CD14-positive monocyte (primary cell): ENCODE measurements at regions not wholly inside any gene's neighbourhood (a gene's known extent, or its start where the extent isn't known, plus 50 kb on each side); places are given as distances from the start of the nearest gene placed in this dataset.

Experiments used
- DNase-seq, 3 donors: peaks; one replicate each; pipeline ENCODE4 v3.0.0-alpha.2; 2011 to 2022
- H2AFZ ChIP-seq: 2 replicates; pipeline ENCODE4 v1.6.0; 2012; ENCODE audit warnings: mild to moderate bottlenecking, low read depth, low read length, inconsistent platforms; ENCODE audit not compliant: insufficient read depth, poor library complexity, severe bottlenecking
- H3K27ac ChIP-seq, 2 donors: 1 replicate in 1 of 2; 2 replicates in 1 of 2; pipeline ENCODE4 v1.5.1; 2012 to 2013; ENCODE audit warnings: low read length in 2 of 2, control low read depth in 1 of 2, inconsistent platforms in 1 of 2, low read depth in 1 of 2, mild to moderate bottlenecking in 1 of 2
- H3K27me3 ChIP-seq, 2 donors: one replicate each; pipeline versions ENCODE4 v1.6.0 to v1.6.1; 2011 to 2013; ENCODE audit warnings: low read length in 2 of 2; ENCODE audit not compliant: control insufficient read depth in 2 of 2, insufficient read depth in 2 of 2
- H3K36me3 ChIP-seq, 2 donors: replicated peaks in 1 of 2; 1 replicate in 1 of 2; 2 replicates in 1 of 2; pipeline versions ENCODE4 v1.5.1 to v1.6.1; 2012 to 2013; ENCODE audit warnings: low read length in 2 of 2, control low read depth in 1 of 2, inconsistent platforms in 1 of 2, mild to moderate bottlenecking in 1 of 2; ENCODE audit not compliant: insufficient read depth in 2 of 2, control insufficient read depth in 1 of 2
- H3K4me1 ChIP-seq, 2 donors: 1 replicate in 1 of 2; 2 replicates in 1 of 2; pipeline versions ENCODE4 v1.5.1 to v1.6.1; 2012 to 2013; ENCODE audit warnings: low read length in 2 of 2, control low read depth in 1 of 2, inconsistent platforms in 1 of 2, mild to moderate bottlenecking in 1 of 2, moderate library complexity in 1 of 2; ENCODE audit not compliant: insufficient read depth in 2 of 2, control insufficient read depth in 1 of 2
- H3K4me2 ChIP-seq: replicated peaks from 2 replicates; pipeline ENCODE3; 2012; ENCODE audit warnings: low read length, moderate library complexity, mild to moderate bottlenecking; ENCODE audit not compliant: poor library complexity, severe bottlenecking; ENCODE audit errors: extremely low read depth
- H3K4me3 ChIP-seq, 3 experiments: fragments of 200-600 bp in 1 of 3; sonication (generic) in 1 of 3; replicated peaks in 1 of 3; 1 replicate in 2 of 3; 2 replicates in 1 of 3; pipeline ENCODE4 v1.5.1; 2011 to 2013; ENCODE audit warnings: low read length in 3 of 3, mild to moderate bottlenecking in 3 of 3, control low read depth in 2 of 3, low read depth in 2 of 3, inconsistent platforms in 1 of 3, moderate library complexity in 1 of 3
- H3K79me2 ChIP-seq: 2 replicates; pipeline ENCODE4 v1.6.0; 2012; ENCODE audit warnings: mild to moderate bottlenecking, control low read depth, inconsistent platforms, low read length, moderate library complexity; ENCODE audit not compliant: insufficient read depth
- H3K9ac ChIP-seq: 2 replicates; pipeline ENCODE4 v1.6.0; 2017; ENCODE audit warnings: low read length, mild to moderate bottlenecking; ENCODE audit not compliant: insufficient read depth, poor library complexity, severe bottlenecking
- H3K9me3 ChIP-seq, 2 donors: replicated peaks in 1 of 2; 1 replicate in 1 of 2; 2 replicates in 1 of 2; pipeline versions ENCODE4 v1.5.1 to v1.6.1; 2012 to 2013; ENCODE audit warnings: low read length in 2 of 2, control low read depth in 1 of 2; ENCODE audit not compliant: control insufficient read depth in 1 of 2, insufficient read depth in 1 of 2
- H4K20me1 ChIP-seq: 2 replicates; pipeline ENCODE4 v1.6.0; 2012; ENCODE audit warnings: mild to moderate bottlenecking, low read length, control low read depth, moderate library complexity; ENCODE audit not compliant: insufficient read depth
- H3K27ac Mint-ChIP-seq, 7 donors: one replicate each; pipeline ENCODE4 v1.8.0; 2020; ENCODE audit warnings: mild to moderate bottlenecking in 7 of 7, mixed read lengths in 7 of 7, moderate library complexity in 6 of 7, inconsistent platforms in 2 of 7
- H3K27me3 Mint-ChIP-seq, 3 donors: one replicate each; pipeline ENCODE4 v1.8.0; 2021 to 2022; ENCODE audit warnings: low read depth in 3 of 3, mild to moderate bottlenecking in 3 of 3, mixed read lengths in 3 of 3, moderate library complexity in 3 of 3, inconsistent platforms in 1 of 3
- H3K36me3 Mint-ChIP-seq, 2 donors: one replicate each; pipeline ENCODE4 v1.8.0; 2020; ENCODE audit warnings: mixed read lengths in 2 of 2, inconsistent platforms in 1 of 2, mild to moderate bottlenecking in 1 of 2
- H3K4me1 Mint-ChIP-seq: one replicate; pipeline ENCODE4 v1.8.0; 2020; ENCODE audit warnings: mild to moderate bottlenecking, mixed read lengths
- H3K4me3 Mint-ChIP-seq, 2 donors: one replicate each; pipeline ENCODE4 v1.8.0; 2020; ENCODE audit warnings: mild to moderate bottlenecking in 2 of 2, mixed read lengths in 2 of 2, moderate library complexity in 1 of 2
- H3K9me3 Mint-ChIP-seq, 7 donors: one replicate each; pipeline ENCODE4 v1.8.0; 2020 to 2022; ENCODE audit warnings: mixed read lengths in 7 of 7, mild to moderate bottlenecking in 6 of 7, moderate library complexity in 6 of 7, inconsistent platforms in 2 of 7
- CTCF ChIP-seq: fragments of 200-600 bp; IDR thresholded peaks from one replicate; pipeline ENCODE4 v1.8.0; 2022; ENCODE audit warnings: antibody characterized with exemption, mild to moderate bottlenecking
- WGBS: methylation state at CpG from one replicate; pipeline ENCODE4 v1.1.5; 2013; ENCODE audit warnings: missing lambda C conversion rate; ENCODE audit not compliant: insufficient coverage; 5-methylcytosine and 5-hydroxymethylcytosine counted together
- intact Hi-C, 2 donors: fragments of 100-400 bp; cut with micrococcal nuclease; formaldehyde crosslinking; loops; one replicate each; pipeline versions ENCODE4 v1.15.0 to v1.15.1; 2023

- 94% methylated on average over 3 of the region's 4 CpGs for WGBS
Observed at GRCh38 chr12:131542351-131542750, 168.5 kb upstream of the SFSWAP start.

GRCh38 chr12:131543040-131543439 is 167.8 kb upstream of the SFSWAP start:
- H4K20me1 ChIP-seq = no peaks in the 10 kb centered on the region
- Mint-ChIP-seq H3K27me3 (peaks cover 1 to 6% (median 2%) of the 10 kb centered on the region in 3 donors), H3K36me3 (no peaks in the 10 kb centered on the region), H3K27ac (no peak overlapping the region), H3K4me3 (no peak overlapping the region), H3K4me1 (no peaks in the 10 kb centered on the region), H3K9me3 (peaks cover 0 to 7% (median 2%) of the 10 kb centered on the region in 7 donors)
- no peaks in the 10 kb centered on the region for H3K36me3 ChIP-seq
- no peaks in the 10 kb centered on the region for H3K79me2 ChIP-seq
- H3K9me3 ChIP-seq = peaks cover 0 to 5% of the 10 kb centered on the region in 2 donors
- H3K4me1 ChIP-seq = no peaks in the 10 kb centered on the region
- H3K27me3 ChIP-seq = no peaks in the 10 kb centered on the region
- no peak overlapping the region for H3K9ac ChIP-seq
- no peak for TF ChIP-seq CTCF
- no peak overlapping the region for H2AFZ ChIP-seq
- DNase-seq = no peak
- H3K27ac ChIP-seq = no peak overlapping the region
- H3K4me2 ChIP-seq = no peak overlapping the region
- H3K4me3 ChIP-seq = no peak overlapping the region
- intact Hi-C loops = no loop called here
- WGBS = 100% methylated on average over 5 of the region's 5 CpGs

More at GRCh38 chr12:131542351-131542750, 168.5 kb upstream of the SFSWAP start:
- no peak overlapping the region for H3K4me2 ChIP-seq
- Mint-ChIP-seq H3K27me3 (peaks cover 1 to 7% (median 2%) of the 10 kb centered on the region in 3 donors), H3K4me1 (no peaks in the 10 kb centered on the region), H3K9me3 (peaks cover 0 to 7% (median 0%) of the 10 kb centered on the region in 7 donors), H3K36me3 (no peaks in the 10 kb centered on the region), H3K27ac (no peak overlapping the region), H3K4me3 (no peak overlapping the region)
- no peak overlapping the region for H3K4me3 ChIP-seq
- no peak overlapping the region for H3K27ac ChIP-seq
- intact Hi-C loops = no loop called here
- no peaks in the 10 kb centered on the region for H4K20me1 ChIP-seq
- no peaks in the 10 kb centered on the region for H3K4me1 ChIP-seq
- H2AFZ ChIP-seq = no peak overlapping the region
- no peaks in the 10 kb centered on the region for H3K79me2 ChIP-seq
- H3K27me3 ChIP-seq = no peaks in the 10 kb centered on the region
- H3K36me3 ChIP-seq = no peaks in the 10 kb centered on the region
- no peak for DNase-seq
- H3K9ac ChIP-seq = no peak overlapping the region
- no peak for TF ChIP-seq CTCF
- peaks cover 0 to 5% of the 10 kb centered on the region in 2 donors for H3K9me3 ChIP-seq
